ENCODE measurements at regions not wholly inside any gene's neighbourhood (a gene's known extent, or its start where the extent isn't known, plus 50 kb on each side); places are given as distances from the start of the nearest gene placed in this dataset.

GRCh38 chr1:209356976-209357377, 226.5 kb upstream of the CAMK1G start:
- TF ChIP-seq CTCF (IDR thresholded peaks at IDR 0.05; ENCODE audit: insufficient read depth, low read length, poor library complexity, severe bottlenecking), result no peak
- TF ChIP-seq EZH2phosphoT487 (conservative IDR thresholded peaks at IDR 0.05; ENCODE audit: low read length), result no peak

Data from SU-DHL-6 (cell line).